RWPE2 (cell line): ENCODE measurements at regions not wholly inside any gene's neighbourhood (a gene's known extent, or its start where the extent isn't known, plus 50 kb on each side); places are given as distances from the start of the nearest gene placed in this dataset.
"Not testable (repeated sequence)": the region's sequence is repeated elsewhere in the genome, so short reads cannot be mapped to it uniquely, and the experiment has no call there.

Experiments used
- ATAC-seq: fragments of 200-7000 bp; cut with Tn5 transposase; 3 replicates; pipeline ENCODE4 v1.9.1; 2021; ENCODE audit warnings: low read depth
- DNase-seq: peaks from one replicate; pipeline ENCODE4 v3.0.0-alpha.2; 2020; ENCODE audit warnings: low spot score
- H3K27ac ChIP-seq: fragments of 450-650 bp; 2 replicates; pipeline ENCODE4 v1.5.1; 2017; ENCODE audit warnings: mild to moderate bottlenecking; ENCODE audit not compliant: poor library complexity, severe bottlenecking
- H3K27me3 ChIP-seq: fragments of 250-450 bp; sonication (Bioruptor Pico); 2 replicates; pipeline ENCODE4 v1.5.1; 2021; ENCODE audit warnings: mild to moderate bottlenecking, moderate library complexity; ENCODE audit not compliant: insufficient read depth, poor library complexity, severe bottlenecking
- H3K36me3 ChIP-seq: fragments of 250-450 bp; sonication (Bioruptor Pico); 2 replicates; pipeline ENCODE4 v1.5.1; 2020; ENCODE audit warnings: low read depth, mild to moderate bottlenecking, moderate library complexity
- H3K4me1 ChIP-seq: fragments of 250-450 bp; sonication (Bioruptor Pico); 2 replicates; pipeline ENCODE4 v1.5.1; 2021; ENCODE audit warnings: mild to moderate bottlenecking, moderate library complexity; ENCODE audit not compliant: insufficient read depth, poor library complexity, severe bottlenecking
- H3K4me3 ChIP-seq: fragments of 250-450 bp; sonication (Bioruptor Pico); 2 replicates; pipeline ENCODE4 v1.5.1; 2021; ENCODE audit warnings: mild to moderate bottlenecking, moderate library complexity; ENCODE audit not compliant: severe bottlenecking
- H3K9me3 ChIP-seq: fragments of 250-450 bp; sonication (Bioruptor Pico); 2 replicates; pipeline ENCODE4 v1.5.1; 2021; ENCODE audit warnings: mild to moderate bottlenecking, moderate library complexity; ENCODE audit not compliant: severe bottlenecking
- CTCF ChIP-seq: fragments of 450-650 bp; IDR thresholded peaks from one replicate; pipeline ENCODE4 v1.5.1; 2017; ENCODE audit warnings: mild to moderate bottlenecking, moderate library complexity; ENCODE audit not compliant: poor library complexity, severe bottlenecking

- no peaks in the 10 kb centered on the region for H3K36me3 ChIP-seq
- ATAC-seq (no peak), DNase-seq (no peak)
- H3K4me3 ChIP-seq, result no peak overlapping the region
- no peaks in the 10 kb centered on the region for H3K9me3 ChIP-seq
- no peak for TF ChIP-seq CTCF
- H3K27ac ChIP-seq, result no peak overlapping the region
- no peaks in the 10 kb centered on the region for H3K27me3 ChIP-seq
- H3K4me1 ChIP-seq, result no peaks in the 10 kb centered on the region
Observed at GRCh38 chr4:31241504-31242106, 521.4 kb downstream of the PCDH7 start.

- ATAC-seq, result no peak
Observed at GRCh38 chr4:31246856-31247255, 526.7 kb downstream of the PCDH7 start.

GRCh38 chr4:31259119-31259518 is 539.0 kb downstream of the PCDH7 start:
- H3K36me3 ChIP-seq, result no peaks in the 10 kb centered on the region
- DNase-seq (no peak), ATAC-seq (no peak)
- H3K4me3 ChIP-seq, result no peak overlapping the region
- no peak for TF ChIP-seq CTCF
- no peaks in the 10 kb centered on the region for H3K9me3 ChIP-seq
- no peak overlapping the region for H3K27ac ChIP-seq
- no peaks in the 10 kb centered on the region for H3K27me3 ChIP-seq
- H3K4me1 ChIP-seq, result no peaks in the 10 kb centered on the region

More at GRCh38 chr4:31246856-31247255, 526.7 kb downstream of the PCDH7 start:
- no peaks in the 10 kb centered on the region for H3K27me3 ChIP-seq
- DNase-seq, result no peak
- H3K4me1 ChIP-seq, result no peaks in the 10 kb centered on the region
- H3K27ac ChIP-seq, result no peak overlapping the region
- no peak for TF ChIP-seq CTCF
- H3K9me3 ChIP-seq, result no peaks in the 10 kb centered on the region
- H3K4me3 ChIP-seq, result no peak overlapping the region
- no peaks in the 10 kb centered on the region for H3K36me3 ChIP-seq

- no peak overlapping the region for H3K27ac ChIP-seq
Observed at GRCh38 chr4:31261632-31262031, 541.5 kb downstream of the PCDH7 start.

GRCh38 chr4:31266094-31266493 is 545.9 kb downstream of the PCDH7 start:
- not testable (repeated sequence) for H3K27me3 ChIP-seq, H3K4me1 ChIP-seq, H3K9me3 ChIP-seq, H3K4me3 ChIP-seq, DNase-seq, ATAC-seq, H3K36me3 ChIP-seq, H3K27ac ChIP-seq

More at GRCh38 chr4:31261632-31262031, 541.5 kb downstream of the PCDH7 start:
- Histone ChIP-seq H3K4me3 (no peak overlapping the region), H3K36me3 (no peaks in the 10 kb centered on the region), H3K27me3 (no peaks in the 10 kb centered on the region), H3K9me3 (no peaks in the 10 kb centered on the region), H3K4me1 (no peaks in the 10 kb centered on the region)
- DNase-seq, result no peak
- no peak for ATAC-seq
- no peak for TF ChIP-seq CTCF
